ENCODE measurements at regions not wholly inside any gene's neighbourhood (a gene's known extent, or its start where the extent isn't known, plus 50 kb on each side); places are given as distances from the start of the nearest gene placed in this dataset.

- TF ChIP-seq POLR2A (IDR thresholded peaks at IDR 0.05; ENCODE audit: low read depth) (no peak), CTCF (IDR thresholded peaks at IDR 0.05) (no peak)
These were observed 406.6 kb upstream of the FAT3 start for GRCh38 chr11:91817996-91818395.
